WTC11 (cell line): ENCODE measurements at regions not wholly inside any gene's neighbourhood (a gene's known extent, or its start where the extent isn't known, plus 50 kb on each side); places are given as distances from the start of the nearest gene placed in this dataset.

ENCODE experiments used
- ATAC-seq: fragments of 200-7000 bp; cut with Tn5 transposase; 2 replicates; pipeline ENCODE4 v1.10.0; 2021; ENCODE audit warnings: mild to moderate bottlenecking, moderate library complexity
- CTCF ChIA-PET: fragments of 300-600 bp; sonication (Branson Sonifier 250); formaldehyde crosslinking; loops from one replicate; lab custom pipeline; 2021; ENCODE audit warnings: antibody characterized with exemption; lab: Charles Lee
- POLR2A ChIA-PET: fragments of 350-600 bp; sonication (Branson Sonifier 250); formaldehyde crosslinking; loops from one replicate; lab custom pipeline; 2021; ENCODE audit warnings: antibody characterized with exemption; lab: Charles Lee
- DNase-seq: peaks from one replicate; pipeline ENCODE4 v3.0.0; 2021; ENCODE audit warnings: low spot score
- H3K27ac Mint-ChIP-seq: 2 replicates; pipeline ENCODE4 v1.8.0; 2021; ENCODE audit warnings: mixed read lengths
- H3K27me3 Mint-ChIP-seq: 2 replicates; pipeline ENCODE4 v1.8.0; 2021; ENCODE audit warnings: low read depth, mild to moderate bottlenecking, moderate library complexity, mixed read lengths
- H3K36me3 Mint-ChIP-seq: 2 replicates; pipeline ENCODE4 v1.8.0; 2021; ENCODE audit warnings: mixed read lengths
- H3K4me1 Mint-ChIP-seq: 2 replicates; pipeline ENCODE4 v1.8.0; 2022; ENCODE audit warnings: mixed read lengths
- H3K4me3 Mint-ChIP-seq: 2 replicates; pipeline ENCODE4 v1.8.0; 2021; ENCODE audit warnings: mild to moderate bottlenecking, moderate library complexity, mixed read lengths
- H3K9me3 Mint-ChIP-seq: 2 replicates; pipeline ENCODE4 v1.8.0; 2021; ENCODE audit warnings: mixed read lengths
- CBFB ChIP-seq: sonication (generic); formaldehyde crosslinking; IDR thresholded peaks from 2 replicates; pipeline ENCODE4 v1.8.1; 2022; ENCODE audit warnings: mild to moderate bottlenecking, low read depth, missing genetic modification reagents
- CREM ChIP-seq: sonication (generic); formaldehyde crosslinking; IDR thresholded peaks from 2 replicates; pipeline ENCODE4 v1.8.1; 2022; ENCODE audit warnings: mild to moderate bottlenecking, missing genetic modification reagents, moderate library complexity
- CTCF ChIP-seq: fragments of 200-600 bp; IDR thresholded peaks from 2 replicates; pipeline ENCODE4 v1.8.0; 2022; ENCODE audit warnings: antibody characterized with exemption
- FOXJ3 ChIP-seq: sonication (generic); formaldehyde crosslinking; IDR thresholded peaks from 2 replicates; pipeline ENCODE4 v1.9.0; 2021; ENCODE audit warnings: missing genetic modification reagents, mild to moderate bottlenecking, borderline replicate concordance
- GRHL2 ChIP-seq: fragments of 250-450 bp; sonication (Bioruptor Pico); IDR thresholded peaks from 2 replicates; pipeline ENCODE4 v1.8.0; 2022; ENCODE audit warnings: mild to moderate bottlenecking, moderate library complexity; ENCODE audit not compliant: insufficient replicate concordance, severe bottlenecking
- HMGA2 ChIP-seq: fragments of 250-450 bp; sonication (Bioruptor Pico); IDR thresholded peaks from 2 replicates; pipeline ENCODE4 v1.4.0; 2021; ENCODE audit warnings: mild to moderate bottlenecking, moderate library complexity
- IRF2 ChIP-seq: sonication (generic); formaldehyde crosslinking; IDR thresholded peaks from 2 replicates; pipeline ENCODE4 v1.8.0; 2022; ENCODE audit warnings: low read depth, missing genetic modification reagents, borderline replicate concordance
- MXD4 ChIP-seq: fragments of 250-450 bp; sonication (Bioruptor Pico); IDR thresholded peaks from 2 replicates; pipeline ENCODE4 v1.8.0; 2021; ENCODE audit warnings: mild to moderate bottlenecking, moderate library complexity, borderline replicate concordance
- RORB ChIP-seq: fragments of 250-450 bp; sonication (Bioruptor Pico); IDR thresholded peaks from 2 replicates; pipeline ENCODE4 v1.9.0; 2021; ENCODE audit warnings: mild to moderate bottlenecking
- ZNF219 ChIP-seq: sonication (generic); formaldehyde crosslinking; IDR thresholded peaks from 2 replicates; pipeline ENCODE4 v1.8.0; 2023; ENCODE audit warnings: missing genetic modification reagents, mild to moderate bottlenecking, borderline replicate concordance
- ZNF232 ChIP-seq: sonication (generic); formaldehyde crosslinking; IDR thresholded peaks from 2 replicates; pipeline ENCODE4 v1.8.0; 2022; ENCODE audit warnings: mild to moderate bottlenecking, missing genetic modification reagents
- ZNF317 ChIP-seq: sonication (generic); formaldehyde crosslinking; IDR thresholded peaks from 2 replicates; pipeline ENCODE4 v1.8.1; 2023; ENCODE audit warnings: low read depth, mild to moderate bottlenecking, moderate library complexity, missing genetic modification reagents, borderline replicate concordance
- ZNF416 ChIP-seq: fragments of 250-450 bp; sonication (Bioruptor Pico); IDR thresholded peaks from 2 replicates; pipeline ENCODE4 v1.9.0; 2021; ENCODE audit warnings: mild to moderate bottlenecking, inconsistent platforms
- ZNF423 ChIP-seq: fragments of 250-450 bp; sonication (Bioruptor Pico); IDR thresholded peaks from 2 replicates; pipeline ENCODE4 v2.1.2; 2022; ENCODE audit warnings: mild to moderate bottlenecking, moderate library complexity
- TF ChIP-seq, protein P1 (sequence below): sonication (generic); formaldehyde crosslinking; IDR thresholded peaks from 2 replicates; pipeline ENCODE4 v1.8.1; 2023; ENCODE audit warnings: mild to moderate bottlenecking, missing genetic modification reagents
- TF ChIP-seq, protein P2 (sequence below): fragments of 250-450 bp; sonication (Bioruptor Pico); IDR thresholded peaks from 2 replicates; pipeline ENCODE4 v1.8.0; 2021; ENCODE audit warnings: mild to moderate bottlenecking
- TF ChIP-seq, protein P3 (sequence below): sonication (generic); formaldehyde crosslinking; IDR thresholded peaks from 2 replicates; pipeline ENCODE4 v1.8.0; 2022; ENCODE audit warnings: mild to moderate bottlenecking, missing genetic modification reagents
- TF ChIP-seq, protein P4 (sequence below): sonication (generic); formaldehyde crosslinking; IDR thresholded peaks from 2 replicates; pipeline ENCODE4 v1.8.1; 2022; ENCODE audit warnings: low read depth, missing genetic modification reagents, borderline replicate concordance

DNA sequence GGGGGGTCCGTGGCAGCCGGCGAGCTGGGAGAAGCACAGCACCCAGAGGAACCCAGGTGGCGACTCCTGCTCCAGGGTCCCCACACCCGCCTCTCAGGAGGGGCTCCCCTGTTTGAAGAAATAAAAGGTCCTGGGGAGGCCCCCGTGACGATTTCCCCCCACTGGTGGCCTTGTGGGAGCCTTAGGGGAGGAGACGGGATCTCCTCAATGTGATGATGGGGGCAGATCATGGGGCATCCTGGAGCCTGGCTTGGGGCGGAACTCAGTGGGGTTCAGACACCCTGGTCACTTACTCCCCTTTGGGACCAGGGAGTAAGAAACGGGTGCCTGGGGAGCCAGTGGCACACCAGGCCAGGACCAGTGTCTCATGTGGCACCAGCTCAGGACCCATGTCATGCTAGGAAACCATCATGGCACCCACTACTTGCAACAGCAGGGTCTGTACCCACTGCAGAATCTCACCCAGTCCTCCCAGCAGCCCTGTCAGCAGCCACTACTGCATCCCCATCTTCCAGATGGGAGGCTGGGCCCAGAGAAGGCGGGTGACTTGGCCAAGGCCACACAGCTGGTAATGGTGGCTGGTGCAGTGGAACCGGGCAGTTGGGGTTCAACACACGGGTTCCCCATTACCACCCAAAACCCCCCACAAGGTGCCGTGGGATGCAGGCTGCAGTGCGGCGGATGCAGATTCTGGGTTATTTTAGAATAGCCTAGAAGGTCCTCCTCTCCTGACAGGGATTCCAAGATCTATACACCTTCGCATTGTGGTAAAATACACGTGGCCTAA is 130.7 kb downstream of the CTTN start (continued):
- TF ChIP-seq ZNF219 (CRISPR knock-in tag), result no peak
- TF ChIP-seq, all 79 proteins: peak for 0

DNA sequence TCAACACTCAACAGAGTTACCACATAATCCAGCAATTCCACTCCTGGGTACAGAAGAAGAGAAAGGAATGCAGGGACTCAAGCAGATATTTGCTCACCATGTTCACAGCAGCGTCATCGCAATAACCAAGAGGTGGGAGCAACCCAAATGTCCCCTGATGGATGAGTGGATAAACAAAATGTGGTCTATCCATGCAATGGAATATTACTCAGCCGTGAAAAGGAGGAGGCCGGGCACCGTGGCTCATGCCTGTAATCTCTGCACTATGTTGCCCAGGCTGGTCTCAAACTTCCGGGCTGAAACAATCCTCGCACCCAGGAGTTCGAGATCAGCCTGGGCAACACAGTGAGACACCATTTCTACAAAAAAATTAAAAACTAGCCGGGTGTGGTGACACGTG is 131.7 kb downstream of the CTTN start:
- TF ChIP-seq, protein P1, sequence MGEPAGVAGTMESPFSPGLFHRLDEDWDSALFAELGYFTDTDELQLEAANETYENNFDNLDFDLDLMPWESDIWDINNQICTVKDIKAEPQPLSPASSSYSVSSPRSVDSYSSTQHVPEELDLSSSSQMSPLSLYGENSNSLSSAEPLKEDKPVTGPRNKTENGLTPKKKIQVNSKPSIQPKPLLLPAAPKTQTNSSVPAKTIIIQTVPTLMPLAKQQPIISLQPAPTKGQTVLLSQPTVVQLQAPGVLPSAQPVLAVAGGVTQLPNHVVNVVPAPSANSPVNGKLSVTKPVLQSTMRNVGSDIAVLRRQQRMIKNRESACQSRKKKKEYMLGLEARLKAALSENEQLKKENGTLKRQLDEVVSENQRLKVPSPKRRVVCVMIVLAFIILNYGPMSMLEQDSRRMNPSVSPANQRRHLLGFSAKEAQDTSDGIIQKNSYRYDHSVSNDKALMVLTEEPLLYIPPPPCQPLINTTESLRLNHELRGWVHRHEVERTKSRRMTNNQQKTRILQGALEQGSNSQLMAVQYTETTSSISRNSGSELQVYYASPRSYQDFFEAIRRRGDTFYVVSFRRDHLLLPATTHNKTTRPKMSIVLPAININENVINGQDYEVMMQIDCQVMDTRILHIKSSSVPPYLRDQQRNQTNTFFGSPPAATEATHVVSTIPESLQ (CRISPR knock-in tag), result no peak
- TF ChIP-seq, protein P2, sequence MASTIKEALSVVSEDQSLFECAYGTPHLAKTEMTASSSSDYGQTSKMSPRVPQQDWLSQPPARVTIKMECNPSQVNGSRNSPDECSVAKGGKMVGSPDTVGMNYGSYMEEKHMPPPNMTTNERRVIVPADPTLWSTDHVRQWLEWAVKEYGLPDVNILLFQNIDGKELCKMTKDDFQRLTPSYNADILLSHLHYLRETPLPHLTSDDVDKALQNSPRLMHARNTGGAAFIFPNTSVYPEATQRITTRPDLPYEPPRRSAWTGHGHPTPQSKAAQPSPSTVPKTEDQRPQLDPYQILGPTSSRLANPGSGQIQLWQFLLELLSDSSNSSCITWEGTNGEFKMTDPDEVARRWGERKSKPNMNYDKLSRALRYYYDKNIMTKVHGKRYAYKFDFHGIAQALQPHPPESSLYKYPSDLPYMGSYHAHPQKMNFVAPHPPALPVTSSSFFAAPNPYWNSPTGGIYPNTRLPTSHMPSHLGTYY (CRISPR knock-in tag), result no peak
- TF ChIP-seq CBFB (CRISPR knock-in tag), result no peak
- no peak for TF ChIP-seq CREM (CRISPR knock-in tag)
- no peak for TF ChIP-seq ZNF423 (CRISPR knock-in tag)
- TF ChIP-seq HMGA2 (CRISPR knock-in tag), result no peak
- no peak for TF ChIP-seq CTCF
- TF ChIP-seq RORB (CRISPR knock-in tag), result no peak
- TF ChIP-seq GRHL2, result no peak
- no peak for TF ChIP-seq MXD4
- ChIA-PET POLR2A (no interaction called here), CTCF (interaction anchor here (0.9 kb wide), 1 partner anchor 61 kb away, joined by 3 read pairs; no protein-coding TSS in a partner anchor)
- Mint-ChIP-seq H3K4me3 (no peak overlapping the region), H3K27ac (no peak overlapping the region), H3K4me1 (peaks cover 41% of the 10 kb centered on the region), H3K36me3 (peaks cover 5% of the 10 kb centered on the region; the same call in 1 of the 2 replicates), H3K9me3 (peaks cover 20% of the 10 kb centered on the region), H3K27me3 (no peaks in the 10 kb centered on the region)
- DNase-seq, result no peak
- ATAC-seq, result no peak

- ChIA-PET CTCF (interaction anchor here (0.7 to 0.9 kb wide), 2 partner anchors 29 to 62 kb away, joined by 3 to 4 read pairs; no protein-coding TSS in a partner anchor), POLR2A (no interaction called here)
- Mint-ChIP-seq H3K36me3 (peaks cover 7% of the 10 kb centered on the region; the same call in 1 of the 2 replicates), H3K4me3 (no peak overlapping the region), H3K4me1 (peaks cover 36% of the 10 kb centered on the region), H3K9me3 (peaks cover 25% of the 10 kb centered on the region), H3K27me3 (no peaks in the 10 kb centered on the region), H3K27ac (peak overlapping the region; percentile 26; the same call in 1 of the 2 replicates)
- ATAC-seq (no peak), DNase-seq (no peak)
- TF ChIP-seq, protein P3, sequence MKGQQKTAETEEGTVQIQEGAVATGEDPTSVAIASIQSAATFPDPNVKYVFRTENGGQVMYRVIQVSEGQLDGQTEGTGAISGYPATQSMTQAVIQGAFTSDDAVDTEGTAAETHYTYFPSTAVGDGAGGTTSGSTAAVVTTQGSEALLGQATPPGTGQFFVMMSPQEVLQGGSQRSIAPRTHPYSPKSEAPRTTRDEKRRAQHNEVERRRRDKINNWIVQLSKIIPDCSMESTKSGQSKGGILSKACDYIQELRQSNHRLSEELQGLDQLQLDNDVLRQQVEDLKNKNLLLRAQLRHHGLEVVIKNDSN (CRISPR knock-in tag), result no peak
- TF ChIP-seq, protein P4, sequence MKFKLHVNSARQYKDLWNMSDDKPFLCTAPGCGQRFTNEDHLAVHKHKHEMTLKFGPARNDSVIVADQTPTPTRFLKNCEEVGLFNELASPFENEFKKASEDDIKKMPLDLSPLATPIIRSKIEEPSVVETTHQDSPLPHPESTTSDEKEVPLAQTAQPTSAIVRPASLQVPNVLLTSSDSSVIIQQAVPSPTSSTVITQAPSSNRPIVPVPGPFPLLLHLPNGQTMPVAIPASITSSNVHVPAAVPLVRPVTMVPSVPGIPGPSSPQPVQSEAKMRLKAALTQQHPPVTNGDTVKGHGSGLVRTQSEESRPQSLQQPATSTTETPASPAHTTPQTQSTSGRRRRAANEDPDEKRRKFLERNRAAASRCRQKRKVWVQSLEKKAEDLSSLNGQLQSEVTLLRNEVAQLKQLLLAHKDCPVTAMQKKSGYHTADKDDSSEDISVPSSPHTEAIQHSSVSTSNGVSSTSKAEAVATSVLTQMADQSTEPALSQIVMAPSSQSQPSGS (CRISPR knock-in tag), result no peak
- TF ChIP-seq RORB (CRISPR knock-in tag), result no peak
- no peak for TF ChIP-seq IRF2 (CRISPR knock-in tag)
- TF ChIP-seq, protein P1 (CRISPR knock-in tag), result no peak
- no peak for TF ChIP-seq ZNF416 (CRISPR knock-in tag)
- no peak for TF ChIP-seq ZNF317 (CRISPR knock-in tag)
- TF ChIP-seq, protein P2 (CRISPR knock-in tag), result no peak
- TF ChIP-seq ZNF232, result no peak
- no peak for TF ChIP-seq FOXJ3 (CRISPR knock-in tag)
Measured at GRCh38 chr11:70530629-70531185, 132.4 kb downstream of the CTTN start.
